Type B pancreatic cell (in vitro differentiated cells): ENCODE measurements at regions not wholly inside any gene's neighbourhood (a gene's known extent, or its start where the extent isn't known, plus 50 kb on each side); places are given as distances from the start of the nearest gene placed in this dataset.

Source experiments
- DNase-seq: peaks from one replicate; pipeline ENCODE4 v3.0.0; 2021; ENCODE audit warnings: mixed read lengths; ENCODE audit not compliant: unreplicated experiment; ENCODE audit errors: extremely low spot score
- H3K27ac Mint-ChIP-seq: 2 replicates; pipeline ENCODE4 v1.8.0; 2021; ENCODE audit warnings: mild to moderate bottlenecking, mixed read lengths
- H3K27me3 Mint-ChIP-seq: 2 replicates; pipeline ENCODE4 v1.8.0; 2021; ENCODE audit warnings: mixed read lengths
- H3K36me3 Mint-ChIP-seq: 2 replicates; pipeline ENCODE4 v1.8.0; 2021; ENCODE audit warnings: mixed read lengths
- H3K4me1 Mint-ChIP-seq: one replicate; pipeline ENCODE4 v1.8.0; 2021; ENCODE audit warnings: mixed read lengths; ENCODE audit not compliant: unreplicated experiment
- H3K4me3 Mint-ChIP-seq: 2 replicates; pipeline ENCODE4 v1.8.0; 2021; ENCODE audit warnings: mild to moderate bottlenecking, mixed read lengths
- H3K9me3 Mint-ChIP-seq: 2 replicates; pipeline ENCODE4 v1.8.0; 2021; ENCODE audit warnings: mixed read lengths
- TF ChIP-seq, protein P1 (sequence below): fragments of 200-600 bp; sonication (generic); conservative IDR thresholded peaks from 2 replicates; pipeline ENCODE4 v1.5.0; 2021; ENCODE audit warnings: antibody characterized with exemption, mild to moderate bottlenecking

DNA sequence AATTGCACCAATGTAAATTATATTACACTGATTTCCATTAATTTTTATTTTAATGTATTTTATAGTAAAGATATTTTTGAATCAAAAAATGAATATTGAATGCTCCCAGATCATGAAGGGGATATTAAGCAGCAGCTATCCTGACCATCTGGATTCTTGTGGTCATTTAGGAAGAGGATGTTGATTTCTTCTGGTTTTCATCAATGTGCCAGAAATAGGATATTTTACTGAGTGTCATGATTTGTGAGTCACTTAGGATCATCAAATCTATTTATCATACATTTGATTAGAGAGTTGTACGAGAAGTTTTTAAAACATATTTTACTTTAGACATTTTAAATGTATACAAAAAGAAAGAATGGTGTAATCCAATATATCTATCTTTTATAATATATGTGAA, 366.3 kb upstream of the CHRM2 start:
- TF ChIP-seq, protein P1, sequence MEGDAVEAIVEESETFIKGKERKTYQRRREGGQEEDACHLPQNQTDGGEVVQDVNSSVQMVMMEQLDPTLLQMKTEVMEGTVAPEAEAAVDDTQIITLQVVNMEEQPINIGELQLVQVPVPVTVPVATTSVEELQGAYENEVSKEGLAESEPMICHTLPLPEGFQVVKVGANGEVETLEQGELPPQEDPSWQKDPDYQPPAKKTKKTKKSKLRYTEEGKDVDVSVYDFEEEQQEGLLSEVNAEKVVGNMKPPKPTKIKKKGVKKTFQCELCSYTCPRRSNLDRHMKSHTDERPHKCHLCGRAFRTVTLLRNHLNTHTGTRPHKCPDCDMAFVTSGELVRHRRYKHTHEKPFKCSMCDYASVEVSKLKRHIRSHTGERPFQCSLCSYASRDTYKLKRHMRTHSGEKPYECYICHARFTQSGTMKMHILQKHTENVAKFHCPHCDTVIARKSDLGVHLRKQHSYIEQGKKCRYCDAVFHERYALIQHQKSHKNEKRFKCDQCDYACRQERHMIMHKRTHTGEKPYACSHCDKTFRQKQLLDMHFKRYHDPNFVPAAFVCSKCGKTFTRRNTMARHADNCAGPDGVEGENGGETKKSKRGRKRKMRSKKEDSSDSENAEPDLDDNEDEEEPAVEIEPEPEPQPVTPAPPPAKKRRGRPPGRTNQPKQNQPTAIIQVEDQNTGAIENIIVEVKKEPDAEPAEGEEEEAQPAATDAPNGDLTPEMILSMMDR, result no peak
- no peaks in the 10 kb centered on the region for H3K9me3 Mint-ChIP-seq
- DNase-seq, result no peak
- H3K36me3 Mint-ChIP-seq, result no peaks in the 10 kb centered on the region
- no peaks in the 10 kb centered on the region for H3K4me1 Mint-ChIP-seq
- H3K27ac Mint-ChIP-seq, result no peak overlapping the region
- no peak overlapping the region for H3K4me3 Mint-ChIP-seq
- no peaks in the 10 kb centered on the region for H3K27me3 Mint-ChIP-seq

DNA sequence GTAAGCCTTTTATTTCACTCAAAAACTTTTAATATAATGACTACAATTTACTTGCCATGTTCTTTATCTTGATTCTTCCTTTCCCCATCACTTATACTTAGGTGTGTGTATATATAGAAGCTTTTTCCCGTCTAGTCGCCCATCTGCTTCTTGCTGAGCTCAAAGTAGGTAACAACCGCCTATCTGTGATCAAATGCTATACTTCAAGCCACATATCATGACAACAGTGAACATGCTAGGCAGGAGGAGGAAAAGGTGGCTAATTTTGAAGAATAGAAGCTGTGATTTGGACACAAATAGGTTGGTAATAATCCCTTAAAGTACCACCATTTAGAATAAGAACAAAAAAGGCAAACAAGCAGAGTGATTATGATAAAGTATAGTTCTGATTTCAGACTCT, 367.3 kb upstream of the CHRM2 start:
- no peak overlapping the region for H3K27ac Mint-ChIP-seq

DNA sequence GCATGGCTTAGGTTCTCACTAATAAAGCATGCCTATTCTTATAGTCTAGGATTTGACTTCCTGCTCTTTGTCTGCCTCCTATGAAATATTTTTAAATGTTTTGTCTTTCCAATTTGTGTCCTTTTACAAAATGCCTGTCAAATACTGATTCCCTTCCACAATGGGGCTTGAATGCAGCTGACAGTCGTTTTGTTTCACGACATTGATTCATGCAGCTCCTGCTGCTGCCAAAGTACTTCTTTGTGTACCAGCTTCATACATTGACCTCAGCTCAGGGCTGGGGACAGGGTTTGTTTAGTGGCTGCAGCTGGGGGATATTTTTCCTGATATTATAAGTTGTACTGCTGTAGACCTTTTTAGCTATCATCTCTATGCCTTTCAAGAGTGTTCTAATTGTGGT, 371.9 kb upstream of the CHRM2 start:
- Mint-ChIP-seq H3K27ac (no peak overlapping the region), H3K4me1 (no peaks in the 10 kb centered on the region), H3K27me3 (no peaks in the 10 kb centered on the region), H3K4me3 (no peak overlapping the region), H3K9me3 (no peaks in the 10 kb centered on the region), H3K36me3 (no peaks in the 10 kb centered on the region)
- DNase-seq, result no peak
- TF ChIP-seq, protein P1, result no peak

More for the DNA sequence above, 367.3 kb upstream of the CHRM2 start:
- Mint-ChIP-seq H3K4me3 (no peak overlapping the region), H3K4me1 (no peaks in the 10 kb centered on the region), H3K27me3 (no peaks in the 10 kb centered on the region), H3K9me3 (no peaks in the 10 kb centered on the region), H3K36me3 (no peaks in the 10 kb centered on the region)
- TF ChIP-seq, protein P1, result no peak
- DNase-seq, result no peak

DNA sequence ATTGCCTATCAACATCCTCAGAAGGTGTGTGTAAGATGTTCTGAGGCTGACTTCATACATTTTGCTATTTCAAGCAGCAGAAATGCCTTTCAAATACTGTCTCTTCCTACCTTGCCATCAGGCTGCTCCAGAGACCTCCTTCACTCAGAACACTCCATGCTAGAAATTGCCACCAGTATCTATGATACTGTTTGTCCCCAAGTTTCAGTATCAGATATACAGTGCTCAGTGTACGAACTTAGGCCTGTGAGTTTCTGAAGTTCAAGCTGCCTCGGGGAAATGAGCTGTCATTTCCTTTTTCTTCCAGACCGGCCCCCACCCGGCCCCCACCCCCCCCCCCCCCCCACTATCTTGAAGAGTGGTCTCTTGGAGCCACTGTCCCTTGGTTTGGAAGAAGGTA, 373.4 kb upstream of the CHRM2 start:
- Mint-ChIP-seq H3K4me3 (no peak overlapping the region), H3K27ac (no peak overlapping the region), H3K27me3 (no peaks in the 10 kb centered on the region), H3K36me3 (no peaks in the 10 kb centered on the region), H3K9me3 (no peaks in the 10 kb centered on the region), H3K4me1 (no peaks in the 10 kb centered on the region)
- TF ChIP-seq, protein P1, result no peak
- no peak for DNase-seq

DNA sequence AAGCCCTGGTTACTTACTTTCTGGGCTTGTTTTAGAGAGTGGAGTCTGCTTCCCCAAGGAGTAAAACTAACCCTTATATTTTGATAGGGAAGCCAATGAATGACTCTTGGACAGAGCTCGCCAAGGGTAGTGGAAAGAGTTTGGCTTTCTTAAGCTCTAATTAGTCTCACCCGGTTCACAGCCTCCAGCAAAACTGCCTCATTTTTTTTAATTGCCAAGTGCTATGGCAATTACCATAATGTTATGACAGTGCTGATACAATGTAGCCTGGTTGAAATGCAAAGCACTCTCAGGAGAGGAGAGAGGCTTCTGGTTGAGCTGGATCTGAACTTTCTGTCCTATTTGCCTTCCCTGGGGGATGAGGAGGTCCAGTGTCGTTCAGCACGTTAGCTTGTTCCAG, 376.1 kb upstream of the CHRM2 start:
- TF ChIP-seq, protein P1, result no peak
- no peak overlapping the region for H3K27ac Mint-ChIP-seq
- H3K36me3 Mint-ChIP-seq, result no peaks in the 10 kb centered on the region
- no peak for DNase-seq
- no peaks in the 10 kb centered on the region for H3K27me3 Mint-ChIP-seq
- no peaks in the 10 kb centered on the region for H3K4me1 Mint-ChIP-seq
- no peak overlapping the region for H3K4me3 Mint-ChIP-seq
- H3K9me3 Mint-ChIP-seq, result no peaks in the 10 kb centered on the region

DNA sequence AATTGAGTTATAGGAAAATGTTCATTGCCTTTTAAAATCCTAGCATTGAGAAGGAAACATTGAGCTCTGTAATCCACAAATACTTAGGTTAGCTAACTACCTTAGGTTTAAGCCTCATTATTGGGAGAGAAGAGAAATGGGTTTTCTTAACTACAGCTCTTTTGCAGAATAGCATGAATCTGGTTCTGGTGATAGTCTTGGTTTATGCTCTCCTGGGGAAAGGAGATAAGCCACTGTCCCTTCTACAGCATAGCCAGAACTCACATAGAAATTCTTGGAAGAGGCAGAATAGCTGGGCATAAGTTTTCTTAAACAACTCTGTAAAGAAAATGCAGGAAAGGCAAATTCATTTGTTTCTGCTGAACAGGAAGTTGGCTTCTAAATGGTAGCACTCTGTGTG, 378.6 kb upstream of the CHRM2 start:
- Mint-ChIP-seq H3K4me1 (no peaks in the 10 kb centered on the region), H3K36me3 (no peaks in the 10 kb centered on the region), H3K27ac (no peak overlapping the region), H3K4me3 (no peak overlapping the region), H3K9me3 (no peaks in the 10 kb centered on the region), H3K27me3 (no peaks in the 10 kb centered on the region)
- no peak for DNase-seq
- TF ChIP-seq, protein P1, result no peak
